ENCODE measurements at regions not wholly inside any gene's neighbourhood (a gene's known extent, or its start where the extent isn't known, plus 50 kb on each side); places are given as distances from the start of the nearest gene placed in this dataset.

DNA sequence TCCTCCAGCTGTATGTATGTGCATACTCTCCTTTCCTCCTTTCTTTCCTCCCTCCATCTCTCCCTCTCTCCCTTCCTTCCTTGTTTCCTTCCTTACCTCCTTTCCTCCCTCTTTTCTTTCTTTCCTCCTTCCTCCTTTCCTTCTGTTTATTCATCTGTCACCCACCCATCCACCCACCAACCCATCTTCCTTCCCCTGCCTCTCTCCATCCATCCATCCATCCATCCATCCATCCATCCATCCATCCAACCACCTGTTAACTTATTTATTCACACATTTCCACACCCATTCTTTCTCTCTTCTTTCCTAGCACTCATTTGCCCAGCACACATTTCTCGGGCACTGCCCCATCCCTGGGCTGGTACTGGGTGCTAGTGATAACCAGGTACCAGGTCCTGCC is 443.9 kb downstream of the MIAT start:
- TF ChIP-seq, protein P1, sequence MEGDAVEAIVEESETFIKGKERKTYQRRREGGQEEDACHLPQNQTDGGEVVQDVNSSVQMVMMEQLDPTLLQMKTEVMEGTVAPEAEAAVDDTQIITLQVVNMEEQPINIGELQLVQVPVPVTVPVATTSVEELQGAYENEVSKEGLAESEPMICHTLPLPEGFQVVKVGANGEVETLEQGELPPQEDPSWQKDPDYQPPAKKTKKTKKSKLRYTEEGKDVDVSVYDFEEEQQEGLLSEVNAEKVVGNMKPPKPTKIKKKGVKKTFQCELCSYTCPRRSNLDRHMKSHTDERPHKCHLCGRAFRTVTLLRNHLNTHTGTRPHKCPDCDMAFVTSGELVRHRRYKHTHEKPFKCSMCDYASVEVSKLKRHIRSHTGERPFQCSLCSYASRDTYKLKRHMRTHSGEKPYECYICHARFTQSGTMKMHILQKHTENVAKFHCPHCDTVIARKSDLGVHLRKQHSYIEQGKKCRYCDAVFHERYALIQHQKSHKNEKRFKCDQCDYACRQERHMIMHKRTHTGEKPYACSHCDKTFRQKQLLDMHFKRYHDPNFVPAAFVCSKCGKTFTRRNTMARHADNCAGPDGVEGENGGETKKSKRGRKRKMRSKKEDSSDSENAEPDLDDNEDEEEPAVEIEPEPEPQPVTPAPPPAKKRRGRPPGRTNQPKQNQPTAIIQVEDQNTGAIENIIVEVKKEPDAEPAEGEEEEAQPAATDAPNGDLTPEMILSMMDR (IDR thresholded peaks at IDR 0.05) = no peak
- no peak for TF ChIP-seq POLR2A (IDR thresholded peaks at IDR 0.05)

Measured in adrenal gland (tissue), 5 donors.